K562 (cell line): ENCODE measurements at regions not wholly inside any gene's neighbourhood (a gene's known extent, or its start where the extent isn't known, plus 50 kb on each side); places are given as distances from the start of the nearest gene placed in this dataset.

Experiments
- ATAC-seq: fragments of 200-7000 bp; cut with Tn5 transposase; 3 replicates; pipeline ENCODE4 v1.9.1; 2020; ENCODE audit warnings: moderate library complexity
- BruUV-seq: library from RNA; stranded (reverse); fragments of 400-500 nt; replicated peaks from 2 replicates; lab custom pipeline; 2021; lab: Mats Ljungman, UMichigan
- CTCF ChIA-PET: fragments of 300-600 bp; formaldehyde crosslinking; extraction: SDS; loops from one replicate; lab custom pipeline; 2021; ENCODE audit warnings: low intra/inter-chr PET ratio; lab: Yijun Ruan, JAX
- POLR2A ChIA-PET: fragments of 300-600, 350-650 bp; sonication (Branson Sonifier 250); formaldehyde crosslinking; extraction: SDS; loops from one replicate; lab custom pipeline; 2021; ENCODE audit warnings: antibody characterized with exemption, inconsistent platforms; lab: Yijun Ruan, JAX
- DNase-seq, 4 experiments: peaks; one replicate each; pipeline versions ENCODE4 v3.0.0 to v3.0.0-alpha.2; 2011 to 2018; ENCODE audit warnings: low spot score in 3 of 4, mixed read lengths in 3 of 4; ENCODE audit errors: extremely low read depth in 1 of 4
- FAIRE-seq: peaks from 2 replicates; lab custom pipeline; 2011; peaks lifted over from hg19 to GRCh38; lab: Jason Lieb, UNC
- H2AFZ ChIP-seq: 2 replicates; pipeline ENCODE4 v1.6.0; 2011; ENCODE audit warnings: low read depth, low read length, control low read depth, inconsistent platforms
- H3K27ac ChIP-seq: fragments of 200-600 bp; 3 replicates; pipeline ENCODE4 v1.8.0; 2011; ENCODE audit warnings: low read depth, mild to moderate bottlenecking, control low read depth, inconsistent platforms, low read length, moderate library complexity, mixed read lengths; ENCODE audit errors: extremely low read depth
- H3K27me3 ChIP-seq, 2 experiments: fragments of 300-600 bp in 1 of 2; 2 replicates in 1 of 2; 3 replicates in 1 of 2; pipeline versions ENCODE4 v1.6.0 to v1.8.0; 2011; ENCODE audit warnings: inconsistent platforms in 2 of 2, low read length in 2 of 2, mild to moderate bottlenecking in 1 of 2, mixed read lengths in 1 of 2, moderate library complexity in 1 of 2; ENCODE audit not compliant: control insufficient read depth in 2 of 2, insufficient read depth in 2 of 2
- H3K36me3 ChIP-seq: fragments of 300-600 bp; 3 replicates; pipeline ENCODE4 v1.8.0; 2011; ENCODE audit warnings: mild to moderate bottlenecking, low read length, inconsistent platforms; ENCODE audit not compliant: control insufficient read depth, insufficient read depth
- H3K4me1 ChIP-seq, 2 experiments: fragments of 200-600 bp in 1 of 2; replicated peaks in 1 of 2; 2 replicates in 1 of 2; 3 replicates in 1 of 2; pipeline versions ENCODE4 v1.5.1 to v1.8.0; 2011; ENCODE audit warnings: inconsistent platforms in 2 of 2, low read length in 2 of 2, mild to moderate bottlenecking in 1 of 2, mixed read lengths in 1 of 2, moderate library complexity in 1 of 2; ENCODE audit not compliant: control insufficient read depth in 2 of 2, insufficient read depth in 2 of 2
- H3K4me2 ChIP-seq: 2 replicates; pipeline ENCODE4 v1.6.1; 2011; ENCODE audit warnings: low read length, control low read depth, inconsistent platforms, mixed read lengths; ENCODE audit not compliant: insufficient read depth
- H3K4me3 ChIP-seq: fragments of 200-600 bp; sonication (generic), shearing (Covaris generic); 2 replicates; pipeline ENCODE4 v1.5.1; 2016; ENCODE audit warnings: control low read depth, inconsistent platforms
- H3K79me2 ChIP-seq: fragments of 200-600 bp; 3 replicates; pipeline ENCODE4 v1.8.0; 2011; ENCODE audit warnings: low read length, inconsistent platforms; ENCODE audit not compliant: control insufficient read depth, insufficient read depth
- H3K9ac ChIP-seq, 2 experiments: 2 replicates each; pipeline versions ENCODE4 v1.6.0 to v1.6.1; 2011; ENCODE audit warnings: low read depth in 2 of 2, low read length in 2 of 2, control low read depth in 1 of 2, inconsistent platforms in 1 of 2, mild to moderate bottlenecking in 1 of 2, mixed read lengths in 1 of 2; ENCODE audit not compliant: insufficient read depth in 1 of 2
- H3K9me1 ChIP-seq: one replicate; pipeline ENCODE4 v1.6.0; 2011; ENCODE audit warnings: inconsistent platforms, mild to moderate bottlenecking, low read length, moderate library complexity; ENCODE audit not compliant: control insufficient read depth, insufficient read depth
- H3K9me3 ChIP-seq: replicated peaks from 2 replicates; pipeline ENCODE4 v1.5.1; 2011; ENCODE audit warnings: low read depth, low read length, inconsistent platforms; ENCODE audit not compliant: control insufficient read depth, insufficient read depth
- H4K20me1 ChIP-seq: replicated peaks from 2 replicates; pipeline ENCODE4 v1.6.1; 2011; ENCODE audit warnings: low read length, inconsistent platforms, mixed read lengths; ENCODE audit not compliant: control insufficient read depth, insufficient read depth
- RAD51 ChIP-seq: fragments of 450-650 bp; IDR thresholded peaks from 2 replicates; pipeline ENCODE4 v1.7.1; 2016; ENCODE audit warnings: low read depth, mild to moderate bottlenecking, borderline replicate concordance
- WGBS: fragments of 100-300 bp; shearing (Covaris generic); methylation state at CpG from one replicate; pipeline ENCODE4 v1.1.6; 2016; ENCODE audit warnings: low coverage, mixed read lengths; ENCODE audit not compliant: insufficient coverage; ENCODE audit errors: missing lambda C conversion rate; 5-methylcytosine and 5-hydroxymethylcytosine counted together
- in situ Hi-C: fragments of 300-500 bp; cut with MboI; formaldehyde crosslinking; loops from 4 replicates; pipeline ENCODE4 v1.15.0; 2018; ENCODE audit warnings: inconsistent platforms, mixed read lengths
- intact Hi-C: fragments of 100-400 bp; cut with micrococcal nuclease; formaldehyde crosslinking; loops from 2 replicates; pipeline ENCODE4 v1.14.2; 2022
- TF ChIP-seq, protein P1 (sequence below): IDR thresholded peaks from 2 replicates; pipeline ENCODE4 v1.6.1; 2011; ENCODE audit warnings: borderline replicate concordance, low read depth, mild to moderate bottlenecking, moderate library complexity, low read length; ENCODE audit not compliant: insufficient read depth, poor library complexity, severe bottlenecking
- TF ChIP-seq, protein P2 (sequence below): fragments of 250-450 bp; sonication (Bioruptor Pico); IDR thresholded peaks from 2 replicates; pipeline ENCODE4 v1.6.1; 2021; ENCODE audit warnings: mild to moderate bottlenecking

DNA sequence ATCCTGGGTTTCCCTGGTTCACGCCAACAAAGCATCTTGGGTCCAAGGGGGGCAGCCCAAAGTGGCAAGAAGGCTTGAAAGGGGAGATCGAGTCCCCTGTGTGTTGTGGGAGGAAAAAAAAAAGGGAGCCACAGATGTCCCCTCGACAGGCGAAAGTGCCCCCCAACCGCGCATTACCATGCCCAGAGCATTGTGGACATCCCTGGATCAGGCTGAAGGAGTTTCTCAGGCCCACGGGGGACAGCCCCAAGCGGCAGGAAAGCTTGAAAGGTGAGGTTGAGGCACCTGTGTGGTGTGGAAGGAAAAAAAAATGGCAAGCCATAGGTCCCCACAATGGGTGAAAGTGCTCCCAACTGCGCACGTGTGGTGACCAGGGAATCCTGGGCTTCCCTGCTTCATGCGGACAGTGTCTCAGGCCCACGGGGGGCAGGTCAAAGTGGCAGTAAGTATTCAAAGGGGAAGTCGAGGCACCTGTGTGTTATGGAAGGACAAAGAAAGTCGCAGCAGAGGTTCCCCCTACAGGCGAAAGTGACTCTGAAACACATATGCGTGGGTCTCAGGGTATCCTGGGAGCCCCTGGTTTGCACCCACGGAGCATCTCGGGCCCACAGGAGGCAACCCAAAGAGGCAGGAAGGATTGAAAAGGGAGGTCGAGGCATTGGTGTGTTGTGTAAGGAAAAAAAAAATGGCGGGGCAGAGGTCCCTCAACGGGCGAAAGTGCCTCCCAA, 580.1 kb downstream of the ALG10 start (continued):
- TF ChIP-seq, protein P1, sequence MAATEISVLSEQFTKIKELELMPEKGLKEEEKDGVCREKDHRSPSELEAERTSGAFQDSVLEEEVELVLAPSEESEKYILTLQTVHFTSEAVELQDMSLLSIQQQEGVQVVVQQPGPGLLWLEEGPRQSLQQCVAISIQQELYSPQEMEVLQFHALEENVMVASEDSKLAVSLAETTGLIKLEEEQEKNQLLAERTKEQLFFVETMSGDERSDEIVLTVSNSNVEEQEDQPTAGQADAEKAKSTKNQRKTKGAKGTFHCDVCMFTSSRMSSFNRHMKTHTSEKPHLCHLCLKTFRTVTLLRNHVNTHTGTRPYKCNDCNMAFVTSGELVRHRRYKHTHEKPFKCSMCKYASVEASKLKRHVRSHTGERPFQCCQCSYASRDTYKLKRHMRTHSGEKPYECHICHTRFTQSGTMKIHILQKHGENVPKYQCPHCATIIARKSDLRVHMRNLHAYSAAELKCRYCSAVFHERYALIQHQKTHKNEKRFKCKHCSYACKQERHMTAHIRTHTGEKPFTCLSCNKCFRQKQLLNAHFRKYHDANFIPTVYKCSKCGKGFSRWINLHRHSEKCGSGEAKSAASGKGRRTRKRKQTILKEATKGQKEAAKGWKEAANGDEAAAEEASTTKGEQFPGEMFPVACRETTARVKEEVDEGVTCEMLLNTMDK = no peak

DNA sequence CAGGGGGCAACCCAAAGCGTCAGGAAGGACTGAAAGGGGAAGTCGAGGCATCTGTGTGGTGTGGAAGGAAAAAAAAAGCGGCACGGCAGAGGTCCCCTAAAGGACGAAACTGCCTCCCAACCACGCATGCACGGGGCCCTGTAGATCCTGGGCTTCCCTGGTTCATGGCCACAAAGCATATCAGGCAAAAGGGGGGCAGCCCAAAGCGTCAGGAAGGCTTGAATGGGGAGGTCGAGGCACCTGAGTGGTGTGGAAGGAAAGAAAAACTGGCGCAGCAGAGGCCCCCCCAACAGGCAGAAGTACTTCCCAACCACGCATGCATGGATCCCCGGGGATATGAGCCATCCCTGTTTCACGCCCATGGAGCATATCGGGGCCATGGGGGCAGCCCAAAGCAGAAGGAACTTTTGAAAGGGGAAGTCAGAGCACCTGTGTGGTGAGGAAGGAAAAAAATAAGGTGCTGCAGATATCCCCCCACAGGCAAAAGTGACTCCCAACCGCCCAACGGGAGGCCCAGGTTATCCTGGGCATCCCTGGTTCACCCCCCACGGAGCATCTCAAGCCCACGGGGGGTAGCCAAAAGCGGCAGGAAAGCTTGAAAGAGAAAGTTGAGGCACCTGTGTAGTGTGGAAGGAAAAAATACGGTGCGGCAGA, 581.2 kb downstream of the ALG10 start:
- H3K27me3 ChIP-seq = no peaks in the 10 kb centered on the region
- ChIA-PET POLR2A (no interaction called here), CTCF (no interaction called here)
- H4K20me1 ChIP-seq = no peaks in the 10 kb centered on the region
- no peak overlapping the region for H3K4me3 ChIP-seq
- no peaks in the 10 kb centered on the region for H3K9me3 ChIP-seq
- TF ChIP-seq, protein P2, sequence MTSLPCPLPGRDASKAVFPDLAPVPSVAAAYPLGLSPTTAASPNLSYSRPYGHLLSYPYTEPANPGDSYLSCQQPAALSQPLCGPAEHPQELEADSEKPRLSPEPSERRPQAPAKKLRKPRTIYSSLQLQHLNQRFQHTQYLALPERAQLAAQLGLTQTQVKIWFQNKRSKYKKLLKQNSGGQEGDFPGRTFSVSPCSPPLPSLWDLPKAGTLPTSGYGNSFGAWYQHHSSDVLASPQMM (CRISPR knock-in tag) = no peak
- TF ChIP-seq RAD51 = no peak
- H3K4me1 ChIP-seq = no peaks in the 10 kb centered on the region
- in situ Hi-C loops (loop anchor here (10.0 kb wide), 2 partner anchors 389 to 469 kb away; no protein-coding TSS in a partner anchor), intact Hi-C loops (no loop called here)
- no peak overlapping the region for H3K9ac ChIP-seq
- DNase-seq (peak in 2 of 4 experiments; percentile 9 to 12), ATAC-seq (no peak), FAIRE-seq (no peak)
- BruUV-seq = no TSS peak
- no peak overlapping the region for H2AFZ ChIP-seq
- no peaks in the 10 kb centered on the region for H3K36me3 ChIP-seq
- H3K27ac ChIP-seq = no peak overlapping the region
- 3% methylated on average over 18 of the region's 21 CpGs for WGBS
- H3K79me2 ChIP-seq = no peaks in the 10 kb centered on the region
- H3K9me1 ChIP-seq = no peaks in the 10 kb centered on the region
- no peak overlapping the region for H3K4me2 ChIP-seq
